ENCODE measurements at regions not wholly inside any gene's neighbourhood (a gene's known extent, or its start where the extent isn't known, plus 50 kb on each side); places are given as distances from the start of the nearest gene placed in this dataset.

- Histone ChIP-seq H3K9ac (ENCODE audit: low read length in 3 of 3) (no peak overlapping the region), H3K4me1 (ENCODE audit: control insufficient read depth in 2 of 3, insufficient read depth in 2 of 3, low read depth in 1 of 3, low read length in 3 of 3) (no peaks in the 10 kb centered on the region), H3K4me3 (ENCODE audit: low read length in 3 of 3) (no peak overlapping the region), H3K9me3 (ENCODE audit: control insufficient read depth in 2 of 3, insufficient read depth in 1 of 3, low read length in 3 of 3) (no peaks in the 10 kb centered on the region), H3K27me3 (ENCODE audit: control insufficient read depth, insufficient read depth, low read length) (no peaks in the 10 kb centered on the region), H3K27ac (ENCODE audit: low read depth in 2 of 2, low read length in 2 of 2) (no peak overlapping the region), H3K36me3 (ENCODE audit: control insufficient read depth in 2 of 3, insufficient read depth in 3 of 3, low read length in 3 of 3) (no peaks in the 10 kb centered on the region)
- no peak for DNase-seq
- intact Hi-C loops (cut with DNase I), result no loop called here
- FAIRE-seq, result no peak
- TF ChIP-seq, protein P1, sequence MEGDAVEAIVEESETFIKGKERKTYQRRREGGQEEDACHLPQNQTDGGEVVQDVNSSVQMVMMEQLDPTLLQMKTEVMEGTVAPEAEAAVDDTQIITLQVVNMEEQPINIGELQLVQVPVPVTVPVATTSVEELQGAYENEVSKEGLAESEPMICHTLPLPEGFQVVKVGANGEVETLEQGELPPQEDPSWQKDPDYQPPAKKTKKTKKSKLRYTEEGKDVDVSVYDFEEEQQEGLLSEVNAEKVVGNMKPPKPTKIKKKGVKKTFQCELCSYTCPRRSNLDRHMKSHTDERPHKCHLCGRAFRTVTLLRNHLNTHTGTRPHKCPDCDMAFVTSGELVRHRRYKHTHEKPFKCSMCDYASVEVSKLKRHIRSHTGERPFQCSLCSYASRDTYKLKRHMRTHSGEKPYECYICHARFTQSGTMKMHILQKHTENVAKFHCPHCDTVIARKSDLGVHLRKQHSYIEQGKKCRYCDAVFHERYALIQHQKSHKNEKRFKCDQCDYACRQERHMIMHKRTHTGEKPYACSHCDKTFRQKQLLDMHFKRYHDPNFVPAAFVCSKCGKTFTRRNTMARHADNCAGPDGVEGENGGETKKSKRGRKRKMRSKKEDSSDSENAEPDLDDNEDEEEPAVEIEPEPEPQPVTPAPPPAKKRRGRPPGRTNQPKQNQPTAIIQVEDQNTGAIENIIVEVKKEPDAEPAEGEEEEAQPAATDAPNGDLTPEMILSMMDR (IDR thresholded peaks at IDR 0.05; ENCODE audit: borderline replicate concordance, extremely low read depth, insufficient read depth), result no peak
Observed at GRCh38 chr2:235215248-235215647, 263.4 kb downstream of the SH3BP4 start.

- no peak for FAIRE-seq
- Histone ChIP-seq H3K4me3 (ENCODE audit: low read length in 3 of 3) (no peak overlapping the region), H3K4me1 (ENCODE audit: control insufficient read depth in 2 of 3, insufficient read depth in 2 of 3, low read depth in 1 of 3, low read length in 3 of 3) (no peaks in the 10 kb centered on the region), H3K36me3 (ENCODE audit: control insufficient read depth in 2 of 3, insufficient read depth in 3 of 3, low read length in 3 of 3) (no peaks in the 10 kb centered on the region), H3K9ac (ENCODE audit: low read length in 3 of 3) (no peak overlapping the region), H3K27ac (ENCODE audit: low read depth in 2 of 2, low read length in 2 of 2) (no peak overlapping the region), H3K27me3 (ENCODE audit: control insufficient read depth, insufficient read depth, low read length) (no peaks in the 10 kb centered on the region), H3K9me3 (ENCODE audit: control insufficient read depth in 2 of 3, insufficient read depth in 1 of 3, low read length in 3 of 3) (no peaks in the 10 kb centered on the region)
- DNase-seq, result peak in 1 of 5 donors; percentile 34
- TF ChIP-seq, protein P1 (IDR thresholded peaks at IDR 0.05; ENCODE audit: borderline replicate concordance, extremely low read depth, insufficient read depth), result no peak
- intact Hi-C loops (cut with DNase I), result no loop called here
Observed at GRCh38 chr2:235216901-235217300, 265.1 kb downstream of the SH3BP4 start.

- intact Hi-C loops (cut with DNase I), result no loop called here
- no peak overlapping the region for H3K4me3 ChIP-seq (ENCODE audit: low read length in 3 of 3)
- H3K9me3 ChIP-seq (ENCODE audit: control insufficient read depth in 2 of 3, insufficient read depth in 1 of 3, low read length in 3 of 3), result no peaks in the 10 kb centered on the region
- no peak for DNase-seq
- TF ChIP-seq, protein P1 (IDR thresholded peaks at IDR 0.05; ENCODE audit: borderline replicate concordance, extremely low read depth, insufficient read depth), result no peak
- no peak for FAIRE-seq
- H3K36me3 ChIP-seq (ENCODE audit: control insufficient read depth in 2 of 3, insufficient read depth in 3 of 3, low read length in 3 of 3), result no peaks in the 10 kb centered on the region
- H3K9ac ChIP-seq (ENCODE audit: low read length in 3 of 3), result no peak overlapping the region
- H3K27me3 ChIP-seq (ENCODE audit: control insufficient read depth, insufficient read depth, low read length), result no peaks in the 10 kb centered on the region
- H3K27ac ChIP-seq (ENCODE audit: low read depth in 2 of 2, low read length in 2 of 2), result no peak overlapping the region
- no peaks in the 10 kb centered on the region for H3K4me1 ChIP-seq (ENCODE audit: control insufficient read depth in 2 of 3, insufficient read depth in 2 of 3, low read depth in 1 of 3, low read length in 3 of 3)
Observed at GRCh38 chr2:235217846-235218245, 266.0 kb downstream of the SH3BP4 start.

DNA sequence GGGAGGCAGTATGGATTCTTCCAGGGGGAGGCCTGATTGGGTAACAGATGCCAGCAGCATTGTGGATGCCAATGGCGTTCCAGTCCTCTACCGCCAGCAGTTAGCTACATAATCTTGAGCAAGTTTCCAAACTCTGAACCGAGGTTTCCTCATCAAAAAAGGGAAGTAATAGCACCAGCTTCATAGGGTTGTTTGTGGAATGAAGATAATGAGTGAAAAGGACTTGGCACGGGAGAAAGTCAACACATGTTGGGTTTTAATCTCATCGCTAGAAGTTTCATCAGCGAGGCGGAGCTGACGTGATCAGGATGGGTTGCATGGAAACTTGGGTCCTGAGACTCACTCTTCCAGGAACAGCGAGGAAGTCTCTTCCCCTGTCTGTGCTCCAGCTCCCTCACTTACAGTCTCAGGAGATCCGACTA lies 266.7 kb downstream of the SH3BP4 start:
- intact Hi-C loops (cut with DNase I), result no loop called here
- TF ChIP-seq, protein P1 (IDR thresholded peaks at IDR 0.05; ENCODE audit: borderline replicate concordance, extremely low read depth, insufficient read depth), result no peak
- Histone ChIP-seq H3K4me1 (ENCODE audit: control insufficient read depth in 2 of 3, insufficient read depth in 2 of 3, low read depth in 1 of 3, low read length in 3 of 3) (no peaks in the 10 kb centered on the region), H3K4me3 (ENCODE audit: low read length in 3 of 3) (no peak overlapping the region), H3K27ac (ENCODE audit: low read depth in 2 of 2, low read length in 2 of 2) (no peak overlapping the region), H3K27me3 (ENCODE audit: control insufficient read depth, insufficient read depth, low read length) (no peaks in the 10 kb centered on the region), H3K9me3 (ENCODE audit: control insufficient read depth in 2 of 3, insufficient read depth in 1 of 3, low read length in 3 of 3) (no peaks in the 10 kb centered on the region), H3K9ac (ENCODE audit: low read length in 3 of 3) (no peak overlapping the region), H3K36me3 (ENCODE audit: control insufficient read depth in 2 of 3, insufficient read depth in 3 of 3, low read length in 3 of 3) (no peaks in the 10 kb centered on the region)
- FAIRE-seq, result no peak
- no peak for DNase-seq
